Endothelial cell of umbilical vein (primary cell): ENCODE measurements at regions not wholly inside any gene's neighbourhood (a gene's known extent, or its start where the extent isn't known, plus 50 kb on each side); places are given as distances from the start of the nearest gene placed in this dataset.

Experiments used
- CTCF ChIP-seq, 2 donors: IDR thresholded peaks; 1 replicate in 1 of 2; 2 replicates in 1 of 2; pipeline ENCODE4 v1.5.1; 2011; ENCODE audit warnings: low read length in 2 of 2, mild to moderate bottlenecking in 2 of 2, moderate library complexity in 2 of 2, control low read depth in 1 of 2, inconsistent platforms in 1 of 2, low read depth in 1 of 2; ENCODE audit not compliant: insufficient read depth in 1 of 2; ENCODE audit errors: extremely low read depth in 1 of 2
- EZH2 ChIP-seq: IDR thresholded peaks from 2 replicates; pipeline ENCODE4 v1.6.1; 2012; ENCODE audit warnings: borderline replicate concordance, low read depth, mild to moderate bottlenecking, moderate library complexity, low read length, inconsistent platforms; ENCODE audit not compliant: severe bottlenecking
- GATA2 ChIP-seq: IDR thresholded peaks from 2 replicates; pipeline ENCODE4 v1.7.0; 2011; ENCODE audit warnings: low read depth, mild to moderate bottlenecking, moderate library complexity, mixed read lengths, low read length; ENCODE audit not compliant: insufficient read length, insufficient read depth
- JUN ChIP-seq: IDR thresholded peaks from 2 replicates; pipeline ENCODE4 v1.6.1; 2011; ENCODE audit warnings: borderline replicate concordance, low read depth; ENCODE audit not compliant: insufficient read length, insufficient read depth
- MAX ChIP-seq: IDR thresholded peaks from 2 replicates; pipeline ENCODE4 v1.6.1; 2011; ENCODE audit not compliant: insufficient read depth, insufficient read length
- MYC ChIP-seq: IDR thresholded peaks from one replicate; pipeline ENCODE4 v1.6.1; 2011; ENCODE audit warnings: mild to moderate bottlenecking, low read depth, low read length
- POLR2A ChIP-seq: IDR thresholded peaks from 2 replicates; pipeline ENCODE4 v1.6.1; 2012; ENCODE audit warnings: low read depth, mild to moderate bottlenecking, control low read depth, low read length
- POLR2AphosphoS5 ChIP-seq: IDR thresholded peaks from 2 replicates; pipeline ENCODE4 v1.6.1; 2012; ENCODE audit warnings: low read depth, mild to moderate bottlenecking, control low read depth, low read length, moderate library complexity; ENCODE audit not compliant: insufficient read depth

- no peak for TF ChIP-seq EZH2
- TF ChIP-seq MAX: no peak
- no peak for TF ChIP-seq POLR2AphosphoS5
- TF ChIP-seq CTCF (IDR thresholded peaks at IDR 0.05; ENCODE audit: extremely low read depth in 1 of 2, insufficient read depth in 1 of 2, low read depth in 1 of 2, low read length in 2 of 2): no peak
- TF ChIP-seq POLR2A: no peak
- TF ChIP-seq MYC: no peak
- no peak for TF ChIP-seq JUN
- TF ChIP-seq GATA2: no peak
These were observed 118.7 kb upstream of the F3 start for GRCh38 chr1:94660258-94660657.
